ENCODE measurements at regions not wholly inside any gene's neighbourhood (a gene's known extent, or its start where the extent isn't known, plus 50 kb on each side); places are given as distances from the start of the nearest gene placed in this dataset.

DNA sequence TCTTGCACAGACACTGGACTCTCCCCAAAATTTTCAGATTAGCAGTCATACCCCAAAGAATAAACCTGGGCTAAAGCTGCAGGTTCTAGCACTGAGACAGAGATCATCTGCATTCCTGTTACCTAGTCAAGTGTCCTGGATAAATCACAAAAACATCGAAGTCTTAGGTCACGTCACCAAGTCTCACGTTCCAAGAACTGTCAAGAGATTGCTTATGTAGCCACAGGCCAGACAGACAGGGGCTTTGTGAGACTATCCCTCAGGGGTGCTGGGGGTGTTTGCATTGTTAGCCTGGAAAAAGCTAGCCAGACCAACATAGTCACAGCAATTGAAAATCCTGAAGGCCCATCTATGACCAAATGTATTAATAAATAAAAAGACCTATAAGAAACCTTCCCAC is 243.1 kb upstream of the PREP start:
- DNase-seq (ENCODE audit: low read depth) = no peak
- TF ChIP-seq, protein P1, sequence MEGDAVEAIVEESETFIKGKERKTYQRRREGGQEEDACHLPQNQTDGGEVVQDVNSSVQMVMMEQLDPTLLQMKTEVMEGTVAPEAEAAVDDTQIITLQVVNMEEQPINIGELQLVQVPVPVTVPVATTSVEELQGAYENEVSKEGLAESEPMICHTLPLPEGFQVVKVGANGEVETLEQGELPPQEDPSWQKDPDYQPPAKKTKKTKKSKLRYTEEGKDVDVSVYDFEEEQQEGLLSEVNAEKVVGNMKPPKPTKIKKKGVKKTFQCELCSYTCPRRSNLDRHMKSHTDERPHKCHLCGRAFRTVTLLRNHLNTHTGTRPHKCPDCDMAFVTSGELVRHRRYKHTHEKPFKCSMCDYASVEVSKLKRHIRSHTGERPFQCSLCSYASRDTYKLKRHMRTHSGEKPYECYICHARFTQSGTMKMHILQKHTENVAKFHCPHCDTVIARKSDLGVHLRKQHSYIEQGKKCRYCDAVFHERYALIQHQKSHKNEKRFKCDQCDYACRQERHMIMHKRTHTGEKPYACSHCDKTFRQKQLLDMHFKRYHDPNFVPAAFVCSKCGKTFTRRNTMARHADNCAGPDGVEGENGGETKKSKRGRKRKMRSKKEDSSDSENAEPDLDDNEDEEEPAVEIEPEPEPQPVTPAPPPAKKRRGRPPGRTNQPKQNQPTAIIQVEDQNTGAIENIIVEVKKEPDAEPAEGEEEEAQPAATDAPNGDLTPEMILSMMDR (IDR thresholded peaks at IDR 0.05; ENCODE audit: control insufficient read depth, insufficient read depth, low read depth, low read length, missing control alignments) = no peak

GRCh38 chr6:105645156-105645555 is 242.3 kb upstream of the PREP start:
- no peak overlapping the region for H3K4me3 ChIP-seq (ENCODE audit: control insufficient read depth, low read depth, low read length)
- no peak for DNase-seq (ENCODE audit: low read depth)
- TF ChIP-seq, protein P1 (IDR thresholded peaks at IDR 0.05; ENCODE audit: control insufficient read depth, insufficient read depth, low read depth, low read length, missing control alignments) = no peak

More for the DNA sequence above, 243.1 kb upstream of the PREP start:
- no peak overlapping the region for H3K4me3 ChIP-seq (ENCODE audit: control insufficient read depth, low read depth, low read length)

DNA sequence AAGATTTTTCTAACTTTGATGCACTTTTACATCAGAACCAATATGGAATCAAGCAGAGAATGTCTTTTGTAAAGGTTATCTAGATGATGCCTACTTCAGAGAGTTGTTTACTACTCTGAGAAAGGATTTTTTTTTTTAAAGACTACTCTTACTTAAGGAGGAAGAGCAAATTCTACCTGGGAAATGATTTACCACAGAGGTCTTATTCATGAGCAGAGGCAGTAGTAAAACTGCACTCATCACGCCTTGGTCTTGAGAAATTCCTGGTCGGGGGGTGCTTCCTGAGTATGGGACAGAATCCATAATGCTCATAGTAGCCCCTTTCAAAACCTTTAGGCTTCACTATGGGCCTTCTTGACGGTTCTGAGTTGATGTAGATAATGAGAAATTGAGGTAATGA is 241.8 kb upstream of the PREP start:
- TF ChIP-seq, protein P1 (IDR thresholded peaks at IDR 0.05; ENCODE audit: control insufficient read depth, insufficient read depth, low read depth, low read length, missing control alignments) = no peak
- DNase-seq (ENCODE audit: low read depth) = no peak
- no peak overlapping the region for H3K4me3 ChIP-seq (ENCODE audit: control insufficient read depth, low read depth, low read length)

DNA sequence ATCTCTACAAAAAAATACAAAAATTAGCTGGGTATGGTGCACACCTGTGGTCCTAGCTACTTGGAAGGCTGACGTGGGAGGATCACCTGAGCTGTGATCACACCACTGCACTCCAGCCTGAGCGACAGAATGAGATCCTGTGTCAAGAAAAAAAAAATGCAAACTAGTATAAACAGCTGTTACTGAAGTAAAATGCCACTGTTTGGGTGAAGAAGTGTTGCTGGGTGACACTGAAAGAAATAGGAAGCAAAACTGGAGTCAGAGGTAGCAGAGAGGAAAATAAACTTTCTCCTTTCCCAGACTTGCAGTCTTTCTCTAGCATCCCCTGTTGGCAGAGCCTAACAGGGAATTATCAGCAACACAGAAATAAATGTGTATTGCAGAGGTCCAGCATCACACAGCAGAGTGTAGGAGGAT is 241.2 kb upstream of the PREP start:
- DNase-seq (ENCODE audit: low read depth) = no peak
- no peak overlapping the region for H3K4me3 ChIP-seq (ENCODE audit: control insufficient read depth, low read depth, low read length)
- TF ChIP-seq, protein P1 (IDR thresholded peaks at IDR 0.05; ENCODE audit: control insufficient read depth, insufficient read depth, low read depth, low read length, missing control alignments) = no peak

- DNase-seq (ENCODE audit: low read depth) = peak; percentile 73
- TF ChIP-seq, protein P1 (IDR thresholded peaks at IDR 0.05; ENCODE audit: control insufficient read depth, insufficient read depth, low read depth, low read length, missing control alignments) = no peak
- no peak overlapping the region for H3K4me3 ChIP-seq (ENCODE audit: control insufficient read depth, low read depth, low read length)
Observed at GRCh38 chr6:105642708-105643107, 239.8 kb upstream of the PREP start.

DNA sequence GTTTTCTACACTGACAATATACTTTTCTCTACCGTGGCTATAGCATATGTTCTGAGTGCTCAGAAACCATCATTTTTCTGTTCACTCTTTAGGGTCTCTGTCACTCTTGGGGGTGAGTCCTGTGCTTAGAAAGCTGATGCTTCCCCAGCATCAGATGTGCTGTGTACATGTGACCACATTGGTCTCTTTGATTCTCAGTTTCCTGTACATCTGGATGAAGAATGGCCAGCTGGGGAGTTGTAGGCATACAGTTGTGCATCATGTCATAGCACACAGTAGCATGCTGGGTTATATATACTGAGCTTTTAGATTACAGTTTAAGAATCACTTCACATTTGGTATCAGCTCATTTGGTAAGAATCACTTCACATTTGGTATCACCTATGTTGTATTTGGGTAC is 238.6 kb upstream of the PREP start:
- TF ChIP-seq, protein P1 (IDR thresholded peaks at IDR 0.05; ENCODE audit: control insufficient read depth, insufficient read depth, low read depth, low read length, missing control alignments) = no peak
- DNase-seq (ENCODE audit: low read depth) = no peak
- H3K4me3 ChIP-seq (ENCODE audit: control insufficient read depth, low read depth, low read length) = no peak overlapping the region

DNA sequence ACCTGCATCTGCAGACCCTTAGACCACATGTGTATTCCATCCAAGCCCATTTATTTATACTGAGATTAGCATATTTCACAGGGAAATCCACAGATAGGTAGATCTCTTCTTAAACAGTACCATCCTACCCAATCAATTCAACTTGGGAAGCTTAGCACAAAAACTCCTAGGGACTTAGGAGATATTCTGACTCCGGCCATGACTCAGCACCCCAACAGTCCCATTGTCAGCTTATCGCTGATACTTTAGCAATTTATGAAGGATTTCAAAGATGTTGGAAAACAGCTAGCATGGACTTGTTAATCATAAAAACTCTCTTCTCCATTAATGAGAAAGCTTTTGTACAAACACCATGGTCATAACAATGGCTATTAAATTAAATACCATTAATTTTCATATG is 236.2 kb upstream of the PREP start:
- no peak overlapping the region for H3K4me3 ChIP-seq (ENCODE audit: control insufficient read depth, low read depth, low read length)
- no peak for DNase-seq (ENCODE audit: low read depth)
- TF ChIP-seq, protein P1 (IDR thresholded peaks at IDR 0.05; ENCODE audit: control insufficient read depth, insufficient read depth, low read depth, low read length, missing control alignments) = no peak

Data from AG09309 (cell line).